ENCODE measurements at regions not wholly inside any gene's neighbourhood (a gene's known extent, or its start where the extent isn't known, plus 50 kb on each side); places are given as distances from the start of the nearest gene placed in this dataset.

GRCh38 chr7:98711945-98712344, 94.9 kb downstream of the NPTX2 start:
- H3K27ac ChIP-seq, result no peak overlapping the region
- no peaks in the 10 kb centered on the region for H3K36me3 ChIP-seq (replicated peaks)
- no peak for TF ChIP-seq CTCF (IDR thresholded peaks at IDR 0.05; ENCODE audit: low read depth, low read length, missing control alignments)
- no peaks in the 10 kb centered on the region for H3K27me3 ChIP-seq (replicated peaks)
- in situ Hi-C loops (cut with HindIII; ENCODE audit: low pct_ligation_motif_present, low sequenced_read_pairs), result no loop called here
- no peak overlapping the region for H3K4me3 ChIP-seq (ENCODE audit: low read depth, low read length)
- DNase-seq, result no peak

- no peak for TF ChIP-seq CTCF (IDR thresholded peaks at IDR 0.05; ENCODE audit: low read depth, low read length, missing control alignments)
- no peak overlapping the region for H3K27ac ChIP-seq
- no peak overlapping the region for H3K4me3 ChIP-seq (ENCODE audit: low read depth, low read length)
- no peaks in the 10 kb centered on the region for H3K27me3 ChIP-seq (replicated peaks)
- in situ Hi-C loops (cut with HindIII; ENCODE audit: low pct_ligation_motif_present, low sequenced_read_pairs), result no loop called here
- no peak for DNase-seq
- H3K36me3 ChIP-seq (replicated peaks), result no peaks in the 10 kb centered on the region
Observed at GRCh38 chr7:98713165-98713810, 96.2 kb downstream of the NPTX2 start.

DNA sequence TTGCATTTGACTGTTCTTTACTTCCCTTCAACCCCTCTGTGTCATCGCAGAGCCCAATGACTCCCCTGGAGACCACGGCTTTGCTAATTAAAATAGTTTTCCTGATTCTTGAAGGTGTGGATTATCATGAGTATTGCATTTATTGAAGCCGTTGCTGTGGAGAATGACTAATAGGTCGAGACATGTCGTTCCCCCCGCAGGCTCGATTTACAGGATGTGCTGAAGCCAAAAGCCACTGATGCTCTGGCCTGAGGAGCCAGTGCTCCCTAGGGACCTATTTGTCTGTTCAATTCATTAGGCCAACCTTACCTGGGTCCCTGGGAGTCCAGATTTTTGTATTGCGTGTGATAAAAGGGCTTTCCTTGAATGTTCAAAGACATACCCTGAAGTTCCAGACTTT, 102.3 kb downstream of the NPTX2 start:
- Histone ChIP-seq H3K27ac (no peak overlapping the region), H3K27me3 (replicated peaks) (no peaks in the 10 kb centered on the region), H3K36me3 (replicated peaks) (no peaks in the 10 kb centered on the region), H3K4me3 (ENCODE audit: low read depth, low read length) (no peak overlapping the region)
- TF ChIP-seq CTCF (IDR thresholded peaks at IDR 0.05; ENCODE audit: low read depth, low read length, missing control alignments), result no peak
- in situ Hi-C loops (cut with HindIII; ENCODE audit: low pct_ligation_motif_present, low sequenced_read_pairs), result no loop called here
- no peak for DNase-seq

- no peak for DNase-seq
- Histone ChIP-seq H3K36me3 (replicated peaks) (no peaks in the 10 kb centered on the region), H3K27me3 (replicated peaks) (no peaks in the 10 kb centered on the region), H3K27ac (no peak overlapping the region), H3K4me3 (ENCODE audit: low read depth, low read length) (no peak overlapping the region)
- TF ChIP-seq CTCF (IDR thresholded peaks at IDR 0.05; ENCODE audit: low read depth, low read length, missing control alignments), result no peak
- in situ Hi-C loops (cut with HindIII; ENCODE audit: low pct_ligation_motif_present, low sequenced_read_pairs), result no loop called here
Observed at GRCh38 chr7:98722402-98722801, 105.3 kb downstream of the NPTX2 start.

DNA sequence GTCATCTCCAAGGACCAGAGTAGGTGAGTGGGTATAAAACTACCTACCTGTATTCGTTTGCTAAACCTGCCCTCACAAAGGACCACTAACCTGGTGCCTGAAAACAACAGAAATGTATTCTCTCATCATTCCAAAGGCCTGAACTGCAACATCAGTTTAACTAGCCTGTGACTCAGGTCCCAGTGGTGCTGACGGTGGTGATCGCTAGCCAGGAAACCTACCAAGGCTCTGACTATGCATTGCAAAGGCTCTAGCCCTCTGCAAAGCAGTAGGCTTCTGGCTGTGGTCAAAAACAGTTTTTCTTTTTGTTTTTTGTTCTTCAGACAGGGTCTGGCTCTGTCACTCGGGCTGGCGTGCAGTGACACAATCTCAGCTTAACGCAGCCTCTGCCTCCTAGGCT, 107.5 kb downstream of the NPTX2 start:
- in situ Hi-C loops (cut with HindIII; ENCODE audit: low pct_ligation_motif_present, low sequenced_read_pairs), result no loop called here
- TF ChIP-seq CTCF (IDR thresholded peaks at IDR 0.05; ENCODE audit: low read depth, low read length, missing control alignments), result no peak
- Histone ChIP-seq H3K27me3 (replicated peaks) (no peaks in the 10 kb centered on the region), H3K27ac (no peak overlapping the region), H3K4me3 (ENCODE audit: low read depth, low read length) (no peak overlapping the region), H3K36me3 (replicated peaks) (no peaks in the 10 kb centered on the region)
- DNase-seq, result no peak

GRCh38 chr7:98727146-98727709, 110.1 kb downstream of the NPTX2 start:
- no peak overlapping the region for H3K27ac ChIP-seq
- H3K36me3 ChIP-seq (replicated peaks), result no peaks in the 10 kb centered on the region
- TF ChIP-seq CTCF (IDR thresholded peaks at IDR 0.05; ENCODE audit: low read depth, low read length, missing control alignments), result no peak
- in situ Hi-C loops (cut with HindIII; ENCODE audit: low pct_ligation_motif_present, low sequenced_read_pairs), result no loop called here
- no peak for DNase-seq
- no peak overlapping the region for H3K4me3 ChIP-seq (ENCODE audit: low read depth, low read length)
- H3K27me3 ChIP-seq (replicated peaks), result no peaks in the 10 kb centered on the region

Data from brain microvascular endothelial cell (primary cell).